ENCODE measurements at regions not wholly inside any gene's neighbourhood (a gene's known extent, or its start where the extent isn't known, plus 50 kb on each side); places are given as distances from the start of the nearest gene placed in this dataset.
A peak's percentile ranks its signal among the peaks of the same experiment; 100 is the strongest.
"Not testable (repeated sequence)": the region's sequence is repeated elsewhere in the genome, so short reads cannot be mapped to it uniquely, and the experiment has no call there.

- DNase-seq: no peak
These were observed 314.6 kb upstream of the PROK2 start for GRCh38 chr3:72099326-72100079.

- DNase-seq: no peak
These were observed 312.1 kb upstream of the PROK2 start for GRCh38 chr3:72097053-72097452.

GRCh38 chr3:72095521-72095920, 310.6 kb upstream of the PROK2 start:
- DNase-seq: no peak

GRCh38 chr3:72093992-72094334, 309.0 kb upstream of the PROK2 start:
- DNase-seq: no peak

GRCh38 chr3:72093270-72093991, 308.5 kb upstream of the PROK2 start:
- no peak for DNase-seq

GRCh38 chr3:72092778-72093177, 307.8 kb upstream of the PROK2 start:
- DNase-seq: no peak

- DNase-seq: no peak
These were observed 303.6 kb upstream of the PROK2 start for GRCh38 chr3:72088486-72089025.

- DNase-seq: no peak
These were observed 302.5 kb upstream of the PROK2 start for GRCh38 chr3:72087420-72087819.

- DNase-seq: peak; percentile 74 to 89 (median 84)
These were observed 301.8 kb upstream of the PROK2 start for GRCh38 chr3:72086743-72087087.

- DNase-seq: peak; percentile 67 to 86 (median 78)
These were observed 301.2 kb upstream of the PROK2 start for GRCh38 chr3:72086042-72086742.

- no peak for DNase-seq
These were observed 300.1 kb upstream of the PROK2 start for GRCh38 chr3:72085036-72085435.

GRCh38 chr3:72082776-72083462, 298.0 kb upstream of the PROK2 start:
- peak in 1 of 4 experiments; percentile 26 for DNase-seq

- DNase-seq: peak; percentile 89 to 97 (median 94)
These were observed 297.3 kb upstream of the PROK2 start for GRCh38 chr3:72082186-72082715.

- DNase-seq: peak in 3 of 4 experiments; percentile 49 to 57 (median 55)
These were observed 296.7 kb upstream of the PROK2 start for GRCh38 chr3:72081471-72082185.

- DNase-seq: no peak
These were observed 295.9 kb upstream of the PROK2 start for GRCh38 chr3:72080800-72081199.

GRCh38 chr3:72080095-72080494, 295.1 kb upstream of the PROK2 start:
- DNase-seq: peak; percentile 48 to 83 (median 64)

- no peak for DNase-seq
These were observed 294.5 kb upstream of the PROK2 start for GRCh38 chr3:72079369-72079872.

GRCh38 chr3:72078676-72079368, 293.9 kb upstream of the PROK2 start:
- DNase-seq: no peak

- peak in 1 of 4 experiments; percentile 39 for DNase-seq
These were observed 292.7 kb upstream of the PROK2 start for GRCh38 chr3:72077473-72078259.

GRCh38 chr3:72075848-72076247, 290.9 kb upstream of the PROK2 start:
- DNase-seq: not testable (repeated sequence)
